SU-DHL-6 (cell line): ENCODE measurements at regions not wholly inside any gene's neighbourhood (a gene's known extent, or its start where the extent isn't known, plus 50 kb on each side); places are given as distances from the start of the nearest gene placed in this dataset.

ENCODE experiments used
- CTCF ChIP-seq: fragments of 200-600 bp; sonication (generic); IDR thresholded peaks from one replicate; pipeline ENCODE4 v1.5.1; 2017; ENCODE audit warnings: antibody characterized with exemption, mild to moderate bottlenecking, low read length, moderate library complexity; ENCODE audit not compliant: insufficient read depth, poor library complexity, severe bottlenecking
- EZH2phosphoT487 ChIP-seq: fragments of 200-600 bp; sonication (generic), shearing (Covaris generic); conservative IDR thresholded peaks from 2 replicates; pipeline ENCODE4 v1.6.1; 2018; ENCODE audit warnings: mild to moderate bottlenecking, antibody characterized with exemption, low read length, moderate library complexity, mixed read lengths

DNA sequence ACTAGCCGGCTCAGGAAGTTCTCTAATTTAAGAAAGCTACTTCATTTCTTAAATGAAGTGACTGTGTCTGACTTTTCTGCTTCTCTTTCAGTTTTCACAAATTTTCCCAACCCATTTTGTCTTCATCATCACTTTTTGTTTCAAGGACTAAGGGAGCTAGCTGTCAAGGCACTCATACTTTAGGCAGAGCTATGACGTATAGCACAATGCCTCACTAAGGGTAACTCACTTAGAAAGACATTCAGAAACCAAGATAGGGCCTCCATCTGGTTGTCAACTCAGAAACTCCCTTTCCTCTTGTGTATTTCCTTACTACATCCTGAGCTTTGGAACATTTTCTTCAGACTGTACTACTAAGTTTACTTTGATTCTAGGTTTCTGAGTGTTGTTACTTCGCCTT, 397.9 kb downstream of the TOX3 start:
- TF ChIP-seq CTCF (no peak), EZH2phosphoT487 (no peak)
